ENCODE measurements at regions not wholly inside any gene's neighbourhood (a gene's known extent, or its start where the extent isn't known, plus 50 kb on each side); places are given as distances from the start of the nearest gene placed in this dataset.

- intact Hi-C loops (cut with DNase I), result no loop called here
- DNase-seq (no peak), ATAC-seq (no peak)
- Histone ChIP-seq H3K27ac (no peak overlapping the region), H3K4me1 (no peaks in the 10 kb centered on the region), H3K36me3 (no peaks in the 10 kb centered on the region), H3K27me3 (no peaks in the 10 kb centered on the region), H3K4me3 (no peak overlapping the region), H3K9me3 (no peaks in the 10 kb centered on the region)
- TF ChIP-seq CTCF (IDR thresholded peaks at IDR 0.05), result no peak
- TF ChIP-seq POLR2A (IDR thresholded peaks at IDR 0.05), result no peak
- WGBS, 4 donors, result 56 to 66% (median 59%) methylated on average over 5 of the region's 5 CpGs
Observed at GRCh38 chr6:133590196-133590595, 298.7 kb upstream of the TCF21 start.

GRCh38 chr6:133590814-133591213 is 298.1 kb upstream of the TCF21 start:
- Histone ChIP-seq H3K4me1 (no peaks in the 10 kb centered on the region), H3K4me3 (no peak overlapping the region), H3K36me3 (no peaks in the 10 kb centered on the region), H3K27me3 (no peaks in the 10 kb centered on the region), H3K9me3 (no peaks in the 10 kb centered on the region), H3K27ac (no peak overlapping the region)
- DNase-seq (no peak), ATAC-seq (no peak)
- TF ChIP-seq POLR2A (IDR thresholded peaks at IDR 0.05), result no peak
- no peak for TF ChIP-seq CTCF (IDR thresholded peaks at IDR 0.05)
- intact Hi-C loops (cut with DNase I), result no loop called here
- WGBS, 4 donors, result 75 to 82% (median 79%) methylated on average over 3 of the region's 3 CpGs

- no peak for ATAC-seq
- DNase-seq, result no peak
- H3K4me3 ChIP-seq, result no peak overlapping the region
- no peaks in the 10 kb centered on the region for H3K36me3 ChIP-seq
- H3K27me3 ChIP-seq, result no peaks in the 10 kb centered on the region
- WGBS, 4 donors, result 51 to 62% (median 52%) methylated on average over 1 of the region's 1 CpG
- H3K27ac ChIP-seq, result no peak overlapping the region
- no peak for TF ChIP-seq CTCF (IDR thresholded peaks at IDR 0.05)
- no peak for TF ChIP-seq POLR2A (IDR thresholded peaks at IDR 0.05)
- H3K9me3 ChIP-seq, result no peaks in the 10 kb centered on the region
- H3K4me1 ChIP-seq, result no peaks in the 10 kb centered on the region
- intact Hi-C loops (cut with DNase I), result no loop called here
Observed at GRCh38 chr6:133591275-133591674, 297.6 kb upstream of the TCF21 start.

DNA sequence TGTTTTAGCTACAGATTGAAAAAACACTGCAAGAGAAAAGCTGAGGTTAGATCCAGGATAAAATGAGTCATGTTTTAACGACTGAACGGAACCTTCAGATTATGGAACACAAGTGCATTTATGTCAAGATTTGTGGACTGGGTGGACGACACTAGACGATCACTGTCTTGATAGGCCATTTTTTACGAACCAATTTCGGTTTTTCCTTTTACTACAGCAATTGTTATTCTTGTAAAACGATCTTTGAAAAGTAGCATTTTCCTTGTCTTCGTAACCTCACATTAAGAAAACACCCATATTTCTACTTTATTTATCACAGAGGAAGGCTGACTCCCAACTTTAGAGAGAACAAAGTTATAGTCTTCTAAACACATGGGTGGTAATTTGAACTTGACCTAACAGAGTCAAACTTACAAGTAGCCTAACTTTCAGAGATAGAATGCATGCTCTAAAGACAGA is 294.2 kb upstream of the TCF21 start:
- Histone ChIP-seq H3K4me3 (no peak overlapping the region), H3K9me3 (no peaks in the 10 kb centered on the region), H3K27ac (no peak overlapping the region), H3K36me3 (no peaks in the 10 kb centered on the region), H3K27me3 (no peaks in the 10 kb centered on the region), H3K4me1 (no peaks in the 10 kb centered on the region)
- ATAC-seq, result no peak
- TF ChIP-seq CTCF (IDR thresholded peaks at IDR 0.05) (no peak), POLR2A (IDR thresholded peaks at IDR 0.05) (no peak)
- 62 to 81% (median 72%) methylated on average over 8 of the region's 8 CpGs for WGBS, 4 donors
- intact Hi-C loops (cut with DNase I), result no loop called here
- DNase-seq, result no peak

Data from heart left ventricle (tissue), 16 donors.